ENCODE measurements at regions not wholly inside any gene's neighbourhood (a gene's known extent, or its start where the extent isn't known, plus 50 kb on each side); places are given as distances from the start of the nearest gene placed in this dataset.

DNA sequence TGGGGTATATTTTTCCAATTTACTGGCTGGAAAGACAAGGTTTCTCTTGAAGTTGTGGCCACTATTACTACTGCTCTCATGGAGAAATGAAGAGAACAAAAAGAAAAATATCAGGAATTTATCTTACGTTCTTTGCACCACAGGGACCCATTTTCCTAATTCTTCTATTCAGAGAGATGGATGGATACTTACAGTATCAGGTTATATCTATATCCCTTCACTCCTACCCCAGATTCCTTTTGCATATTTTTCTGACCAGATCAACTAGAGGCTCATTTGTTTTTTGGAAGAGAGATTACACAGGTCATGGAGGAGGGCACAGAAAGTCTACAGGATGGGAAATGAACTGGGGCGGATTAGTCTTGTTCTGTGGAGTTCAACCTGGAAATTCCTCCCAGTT lies 277.2 kb upstream of the VLDLR start:
- TF ChIP-seq, protein P1, sequence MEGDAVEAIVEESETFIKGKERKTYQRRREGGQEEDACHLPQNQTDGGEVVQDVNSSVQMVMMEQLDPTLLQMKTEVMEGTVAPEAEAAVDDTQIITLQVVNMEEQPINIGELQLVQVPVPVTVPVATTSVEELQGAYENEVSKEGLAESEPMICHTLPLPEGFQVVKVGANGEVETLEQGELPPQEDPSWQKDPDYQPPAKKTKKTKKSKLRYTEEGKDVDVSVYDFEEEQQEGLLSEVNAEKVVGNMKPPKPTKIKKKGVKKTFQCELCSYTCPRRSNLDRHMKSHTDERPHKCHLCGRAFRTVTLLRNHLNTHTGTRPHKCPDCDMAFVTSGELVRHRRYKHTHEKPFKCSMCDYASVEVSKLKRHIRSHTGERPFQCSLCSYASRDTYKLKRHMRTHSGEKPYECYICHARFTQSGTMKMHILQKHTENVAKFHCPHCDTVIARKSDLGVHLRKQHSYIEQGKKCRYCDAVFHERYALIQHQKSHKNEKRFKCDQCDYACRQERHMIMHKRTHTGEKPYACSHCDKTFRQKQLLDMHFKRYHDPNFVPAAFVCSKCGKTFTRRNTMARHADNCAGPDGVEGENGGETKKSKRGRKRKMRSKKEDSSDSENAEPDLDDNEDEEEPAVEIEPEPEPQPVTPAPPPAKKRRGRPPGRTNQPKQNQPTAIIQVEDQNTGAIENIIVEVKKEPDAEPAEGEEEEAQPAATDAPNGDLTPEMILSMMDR (IDR thresholded peaks at IDR 0.05), result no peak
- no peak for TF ChIP-seq POLR2AphosphoS5 (IDR thresholded peaks at IDR 0.05)

Data from upper lobe of left lung (tissue), 4 donors.